A549 (cell line): ENCODE measurements at regions not wholly inside any gene's neighbourhood (a gene's known extent, or its start where the extent isn't known, plus 50 kb on each side); places are given as distances from the start of the nearest gene placed in this dataset.

Source experiments
- ATAC-seq, 2 experiments: fragments of 200-7000 bp in 1 of 2; fragments of >200 bp in 1 of 2; cut with Nextera tagmentation in 1 of 2; cut with Tn5 transposase in 1 of 2; 3 replicates each; pipeline versions ENCODE4 v1.8.0 to v1.9.1; 2018 to 2020; ENCODE audit warnings: mild to moderate bottlenecking in 1 of 2, moderate library complexity in 1 of 2
- CTCF ChIA-PET: fragments of 300-600 bp; sonication (Branson Sonifier 250); formaldehyde crosslinking; extraction: SDS; loops from one replicate; lab custom pipeline; 2021; ENCODE audit warnings: antibody characterized with exemption, inconsistent platforms; lab: Yijun Ruan, JAX
- POLR2A ChIA-PET: fragments of 350-600 bp; formaldehyde crosslinking; extraction: SDS; loops from one replicate; lab custom pipeline; 2021; ENCODE audit warnings: antibody characterized with exemption, inconsistent platforms; lab: Yijun Ruan, JAX
- DNase-seq, 2 experiments: peaks; one replicate each; pipeline versions ENCODE4 v3.0.0 to v3.0.0-alpha.2; 2011 to 2016; ENCODE audit warnings: low read depth in 1 of 2, low spot score in 1 of 2
- FAIRE-seq: peaks from 2 replicates; lab custom pipeline; 2011; peaks lifted over from hg19 to GRCh38; lab: Jason Lieb, UNC
- H3K27ac ChIP-seq, 2 experiments: fragments of >200 bp; sonication (Bioruptor Twin); formaldehyde crosslinking; 3 replicates each; pipeline ENCODE4 v1.5.1; 2016 to 2017
- H3K4me1 ChIP-seq: fragments of >200 bp; sonication (Bioruptor Twin); formaldehyde crosslinking; 3 replicates; pipeline ENCODE4 v1.6.1; 2016
- H3K4me2 ChIP-seq: fragments of >200 bp; sonication (Bioruptor Twin); formaldehyde crosslinking; 3 replicates; pipeline ENCODE4 v1.6.1; 2016
- H3K4me3 ChIP-seq: fragments of >200 bp; sonication (Bioruptor Twin); formaldehyde crosslinking; 3 replicates; pipeline ENCODE4 v1.5.1; 2016
- H3K9me3 ChIP-seq: fragments of >200 bp; sonication (Bioruptor Twin); formaldehyde crosslinking; 3 replicates; pipeline ENCODE4 v1.6.1; 2016
- ATOH8 ChIP-seq: fragments of 250-450 bp; sonication (Bioruptor Pico); IDR thresholded peaks from 2 replicates; pipeline ENCODE4 v1.5.0; 2020; ENCODE audit warnings: low read depth, mild to moderate bottlenecking, moderate library complexity
- BCL3 ChIP-seq: fragments of >200 bp; sonication (Bioruptor Twin); formaldehyde crosslinking; IDR thresholded peaks from 3 replicates; pipeline ENCODE4 v1.6.1; 2016
- BHLHE40 ChIP-seq: IDR thresholded peaks from 2 replicates; pipeline ENCODE4 v1.6.1; 2012; ENCODE audit warnings: low read depth, low read length, inconsistent platforms
- CBX2 ChIP-seq: fragments of 200-600 bp; sonication (generic); IDR thresholded peaks from 2 replicates; pipeline ENCODE4 v1.6.1; 2016; ENCODE audit warnings: low read depth, mild to moderate bottlenecking, borderline replicate concordance
- EHF ChIP-seq: fragments of 250-450 bp; sonication (Bioruptor Pico); IDR thresholded peaks from 2 replicates; pipeline ENCODE4 v1.5.0; 2020; ENCODE audit warnings: mild to moderate bottlenecking
- ESRRA ChIP-seq: fragments of 150-350 bp; IDR thresholded peaks from 2 replicates; pipeline ENCODE4 v1.6.1; 2014; ENCODE audit warnings: mild to moderate bottlenecking, low read length, borderline replicate concordance
- FOSB ChIP-seq: fragments of 250-450 bp; sonication (Bioruptor Pico); IDR thresholded peaks from 2 replicates; pipeline ENCODE4 v1.5.0; 2020; ENCODE audit warnings: mild to moderate bottlenecking, moderate library complexity
- FOSL2 ChIP-seq, 2 experiments: fragments of 450-650 bp in 1 of 2; fragments of >200 bp in 1 of 2; sonication (Bioruptor Twin) in 1 of 2; formaldehyde crosslinking; IDR thresholded peaks; 2 replicates each; pipeline versions ENCODE4 v1.5.0 to v1.6.1; 2016 to 2020; ENCODE audit warnings: mild to moderate bottlenecking in 1 of 2, moderate library complexity in 1 of 2
- FOXS1 ChIP-seq: fragments of 250-450 bp; sonication (Bioruptor Pico); IDR thresholded peaks from 2 replicates; pipeline ENCODE4 v1.5.0; 2020; ENCODE audit warnings: mild to moderate bottlenecking, moderate library complexity
- HDAC2 ChIP-seq: fragments of 200-600 bp; sonication (generic); IDR thresholded peaks from 2 replicates; pipeline ENCODE4 v1.6.1; 2016
- HES2 ChIP-seq: fragments of >200 bp; sonication (Bioruptor Twin); formaldehyde crosslinking; IDR thresholded peaks from 2 replicates; pipeline ENCODE4 v1.6.1; 2016
- HEYL ChIP-seq: fragments of 250-450 bp; sonication (Bioruptor Pico); IDR thresholded peaks from 2 replicates; pipeline ENCODE4 v1.8.0; 2021; ENCODE audit warnings: mild to moderate bottlenecking, moderate library complexity
- JUN ChIP-seq, 2 experiments: fragments of >200 bp; sonication (Bioruptor Twin); formaldehyde crosslinking; IDR thresholded peaks; 2 replicates in 1 of 2; 3 replicates in 1 of 2; pipeline ENCODE4 v1.6.1; 2016 to 2017
- KDM1A ChIP-seq: fragments of 200-600 bp; sonication (generic); IDR thresholded peaks from 2 replicates; pipeline ENCODE4 v1.6.1; 2016; ENCODE audit warnings: low read depth, mild to moderate bottlenecking
- MAX ChIP-seq: IDR thresholded peaks from 2 replicates; pipeline ENCODE4 v1.6.1; 2012
- NFE2L2 ChIP-seq: fragments of 150-350 bp; conservative IDR thresholded peaks from 2 replicates; pipeline ENCODE4 v1.6.1; 2014; ENCODE audit warnings: low read length
- POLR2A ChIP-seq: IDR thresholded peaks from 2 replicates; pipeline ENCODE4 v1.6.1; 2012; ENCODE audit warnings: mild to moderate bottlenecking, low read length
- SMC3 ChIP-seq: fragments of >200 bp; sonication (Bioruptor Twin); formaldehyde crosslinking; IDR thresholded peaks from 3 replicates; pipeline ENCODE4 v1.6.1; 2018; ENCODE audit warnings: inconsistent platforms
- SREBF2 ChIP-seq: fragments of 450-650 bp; IDR thresholded peaks from 2 replicates; pipeline ENCODE4 v1.6.1; 2014; ENCODE audit warnings: mild to moderate bottlenecking, moderate library complexity
- TFCP2L1 ChIP-seq: fragments of 250-450 bp; sonication (Bioruptor Pico); IDR thresholded peaks from 2 replicates; pipeline ENCODE4 v1.5.0; 2021; ENCODE audit warnings: mild to moderate bottlenecking
- ZC3H11A ChIP-seq: fragments of 450-650 bp; IDR thresholded peaks from 2 replicates; pipeline ENCODE4 v1.6.1; 2014; ENCODE audit warnings: antibody characterized with exemption, mild to moderate bottlenecking
- ZNF302 ChIP-seq: fragments of 250-450 bp; sonication (Bioruptor Pico); IDR thresholded peaks from 2 replicates; pipeline ENCODE4 v1.9.0; 2021; ENCODE audit warnings: inconsistent platforms, mild to moderate bottlenecking, moderate library complexity
- WGBS: methylation state at CpG from one replicate; pipeline ENCODE4 v1.1.6; 2017; ENCODE audit errors: missing lambda C conversion rate; 5-methylcytosine and 5-hydroxymethylcytosine counted together
- TF ChIP-seq, protein P1 (sequence below): fragments of 150-350 bp; IDR thresholded peaks from 2 replicates; pipeline ENCODE4 v1.6.1; 2014; ENCODE audit warnings: low read depth, mild to moderate bottlenecking, low read length
- TF ChIP-seq, protein P2 (sequence below): fragments of >200 bp; sonication (Bioruptor Twin); formaldehyde crosslinking; IDR thresholded peaks from 3 replicates; pipeline ENCODE4 v1.5.1; 2016
- TF ChIP-seq, protein P3 (sequence below): IDR thresholded peaks from 2 replicates; pipeline ENCODE4 v1.6.1; 2012

GRCh38 chr12:39012870-39013269 is 107.5 kb upstream of the CPNE8 start:
- no peak overlapping the region for H3K4me3 ChIP-seq
- H3K4me1 ChIP-seq = no peaks in the 10 kb centered on the region
- no peak overlapping the region for H3K4me2 ChIP-seq
- H3K27ac ChIP-seq = no peak overlapping the region
- ATAC-seq (no peak), DNase-seq (no peak), FAIRE-seq (no peak)
- ChIA-PET CTCF (no interaction called here), POLR2A (no interaction called here)
- H3K9me3 ChIP-seq = no peaks in the 10 kb centered on the region
- WGBS = 0% methylated on average over 1 of the region's 1 CpG
- TF ChIP-seq JUN (IDR thresholded peaks at IDR 0.05) (no peak), KDM1A (no peak), SMC3 (no peak), BCL3 (no peak), CBX2 (no peak)
- TF ChIP-seq, protein P1, sequence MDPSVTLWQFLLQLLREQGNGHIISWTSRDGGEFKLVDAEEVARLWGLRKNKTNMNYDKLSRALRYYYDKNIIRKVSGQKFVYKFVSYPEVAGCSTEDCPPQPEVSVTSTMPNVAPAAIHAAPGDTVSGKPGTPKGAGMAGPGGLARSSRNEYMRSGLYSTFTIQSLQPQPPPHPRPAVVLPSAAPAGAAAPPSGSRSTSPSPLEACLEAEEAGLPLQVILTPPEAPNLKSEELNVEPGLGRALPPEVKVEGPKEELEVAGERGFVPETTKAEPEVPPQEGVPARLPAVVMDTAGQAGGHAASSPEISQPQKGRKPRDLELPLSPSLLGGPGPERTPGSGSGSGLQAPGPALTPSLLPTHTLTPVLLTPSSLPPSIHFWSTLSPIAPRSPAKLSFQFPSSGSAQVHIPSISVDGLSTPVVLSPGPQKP = no peak

GRCh38 chr12:39011166-39011565 is 105.8 kb upstream of the CPNE8 start:
- ATAC-seq (no peak), FAIRE-seq (no peak), DNase-seq (no peak)
- Histone ChIP-seq H3K4me1 (no peaks in the 10 kb centered on the region), H3K27ac (no peak overlapping the region), H3K4me3 (no peak overlapping the region), H3K4me2 (no peak overlapping the region), H3K9me3 (no peaks in the 10 kb centered on the region)
- CTCF ChIA-PET = interaction anchor here (1.2 kb wide), 1 partner anchor 90 kb away, joined by 5 read pairs; no protein-coding TSS in a partner anchor
- POLR2A ChIA-PET = no interaction called here
- WGBS = 20% methylated on average over 2 of the region's 2 CpGs
- TF ChIP-seq KDM1A = no peak
- TF ChIP-seq EHF (CRISPR knock-in tag) = no peak
- no peak for TF ChIP-seq BCL3
- TF ChIP-seq MAX = no peak
- TF ChIP-seq BHLHE40 = no peak

DNA sequence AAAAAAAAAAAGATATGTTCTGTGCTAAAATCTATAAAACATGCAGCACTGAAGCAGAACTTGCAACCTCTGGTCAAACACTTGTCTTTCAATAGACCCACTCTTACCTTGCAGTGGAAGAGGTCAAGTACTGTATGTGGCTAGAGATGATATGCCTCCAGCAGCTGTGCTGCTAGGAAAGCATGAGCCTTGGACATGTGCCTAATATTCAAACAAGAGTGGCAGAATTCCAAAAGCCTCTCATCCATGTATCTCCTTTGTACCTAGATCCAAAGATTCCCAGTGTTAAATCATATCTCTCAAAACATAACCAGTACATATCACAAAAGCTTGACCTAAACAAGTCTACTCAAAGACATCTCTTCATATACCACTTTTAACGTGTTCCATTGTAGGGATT is 105.0 kb upstream of the CPNE8 start:
- no peak overlapping the region for H3K27ac ChIP-seq
- FAIRE-seq = no peak
- H3K9me3 ChIP-seq = no peaks in the 10 kb centered on the region
- POLR2A ChIA-PET = no interaction called here
- H3K4me3 ChIP-seq = no peak overlapping the region
- 2% methylated on average over 1 of the region's 1 CpG for WGBS
- H3K4me1 ChIP-seq = no peaks in the 10 kb centered on the region
- TF ChIP-seq HEYL (CRISPR knock-in tag) (no peak), HES2 (no peak), FOSB (CRISPR knock-in tag) (no peak), ZNF302 (CRISPR knock-in tag) (no peak), HDAC2 (no peak), TFCP2L1 (CRISPR knock-in tag) (no peak), FOSL2 (IDR thresholded peaks at IDR 0.05) (no peak), FOSL2 (CRISPR knock-in tag; IDR thresholded peaks at IDR 0.05) (no peak), ESRRA (no peak), NFE2L2 (no peak), FOXS1 (CRISPR knock-in tag) (no peak), SREBF2 (no peak), ZC3H11A (no peak), POLR2A (no peak), ATOH8 (CRISPR knock-in tag) (no peak), MAX (no peak)
- TF ChIP-seq, protein P2, sequence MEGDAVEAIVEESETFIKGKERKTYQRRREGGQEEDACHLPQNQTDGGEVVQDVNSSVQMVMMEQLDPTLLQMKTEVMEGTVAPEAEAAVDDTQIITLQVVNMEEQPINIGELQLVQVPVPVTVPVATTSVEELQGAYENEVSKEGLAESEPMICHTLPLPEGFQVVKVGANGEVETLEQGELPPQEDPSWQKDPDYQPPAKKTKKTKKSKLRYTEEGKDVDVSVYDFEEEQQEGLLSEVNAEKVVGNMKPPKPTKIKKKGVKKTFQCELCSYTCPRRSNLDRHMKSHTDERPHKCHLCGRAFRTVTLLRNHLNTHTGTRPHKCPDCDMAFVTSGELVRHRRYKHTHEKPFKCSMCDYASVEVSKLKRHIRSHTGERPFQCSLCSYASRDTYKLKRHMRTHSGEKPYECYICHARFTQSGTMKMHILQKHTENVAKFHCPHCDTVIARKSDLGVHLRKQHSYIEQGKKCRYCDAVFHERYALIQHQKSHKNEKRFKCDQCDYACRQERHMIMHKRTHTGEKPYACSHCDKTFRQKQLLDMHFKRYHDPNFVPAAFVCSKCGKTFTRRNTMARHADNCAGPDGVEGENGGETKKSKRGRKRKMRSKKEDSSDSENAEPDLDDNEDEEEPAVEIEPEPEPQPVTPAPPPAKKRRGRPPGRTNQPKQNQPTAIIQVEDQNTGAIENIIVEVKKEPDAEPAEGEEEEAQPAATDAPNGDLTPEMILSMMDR = no peak
- TF ChIP-seq, protein P1 = no peak
- TF ChIP-seq, protein P3, sequence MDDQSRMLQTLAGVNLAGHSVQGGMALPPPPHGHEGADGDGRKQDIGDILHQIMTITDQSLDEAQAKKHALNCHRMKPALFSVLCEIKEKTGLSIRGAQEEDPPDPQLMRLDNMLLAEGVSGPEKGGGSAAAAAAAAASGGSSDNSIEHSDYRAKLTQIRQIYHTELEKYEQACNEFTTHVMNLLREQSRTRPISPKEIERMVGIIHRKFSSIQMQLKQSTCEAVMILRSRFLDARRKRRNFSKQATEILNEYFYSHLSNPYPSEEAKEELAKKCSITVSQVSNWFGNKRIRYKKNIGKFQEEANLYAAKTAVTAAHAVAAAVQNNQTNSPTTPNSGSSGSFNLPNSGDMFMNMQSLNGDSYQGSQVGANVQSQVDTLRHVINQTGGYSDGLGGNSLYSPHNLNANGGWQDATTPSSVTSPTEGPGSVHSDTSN = no peak
- TF ChIP-seq, all 56 proteins: peak for 0
- CTCF ChIA-PET = interaction anchor here (1.2 kb wide), 1 partner anchor 89 kb away, joined by 5 read pairs; no protein-coding TSS in a partner anchor
- DNase-seq (no peak), ATAC-seq (no peak)
- no peak overlapping the region for H3K4me2 ChIP-seq
